ENCODE measurements at regions not wholly inside any gene's neighbourhood (a gene's known extent, or its start where the extent isn't known, plus 50 kb on each side); places are given as distances from the start of the nearest gene placed in this dataset.

GRCh38 chr3:34207806-34208205 is 409.4 kb downstream of the PDCD6IP start:
- TF ChIP-seq CTCF (IDR thresholded peaks at IDR 0.05) (no peak), EZH2 (IDR thresholded peaks at IDR 0.05; ENCODE audit: borderline replicate concordance, insufficient read depth, low read depth, low read length, poor library complexity, severe bottlenecking) (no peak)
